ENCODE measurements at regions not wholly inside any gene's neighbourhood (a gene's known extent, or its start where the extent isn't known, plus 50 kb on each side); places are given as distances from the start of the nearest gene placed in this dataset.
"Not testable (repeated sequence)": the region's sequence is repeated elsewhere in the genome, so short reads cannot be mapped to it uniquely, and the experiment has no call there.

GRCh38 chr3:178100908-178101307 is 435.3 kb upstream of the KCNMB2 start:
- Histone ChIP-seq H3K4me3 (no peak overlapping the region), H3K27ac (no peak overlapping the region), H3K9me3 (no peaks in the 10 kb centered on the region), H3K27me3 (no peaks in the 10 kb centered on the region), H3K4me1 (no peaks in the 10 kb centered on the region), H3K36me3 (no peaks in the 10 kb centered on the region)
- TF ChIP-seq CTCF (IDR thresholded peaks at IDR 0.05), result no peak
- DNase-seq (ENCODE audit: low spot score), result no peak

- DNase-seq (ENCODE audit: low spot score), result no peak
- no peaks in the 10 kb centered on the region for H3K4me1 ChIP-seq
- H3K36me3 ChIP-seq, result no peaks in the 10 kb centered on the region
- H3K4me3 ChIP-seq, result no peak overlapping the region
- no peak for TF ChIP-seq CTCF (IDR thresholded peaks at IDR 0.05)
- no peaks in the 10 kb centered on the region for H3K27me3 ChIP-seq
- H3K9me3 ChIP-seq, result no peaks in the 10 kb centered on the region
- H3K27ac ChIP-seq, result no peak overlapping the region
Measured at GRCh38 chr3:178103140-178103539, 433.1 kb upstream of the KCNMB2 start.

- Histone ChIP-seq H3K4me1 (no peaks in the 10 kb centered on the region), H3K9me3 (no peaks in the 10 kb centered on the region), H3K4me3 (no peak overlapping the region), H3K36me3 (no peaks in the 10 kb centered on the region), H3K27ac (no peak overlapping the region), H3K27me3 (no peaks in the 10 kb centered on the region)
- TF ChIP-seq CTCF (IDR thresholded peaks at IDR 0.05), result no peak
- no peak for DNase-seq (ENCODE audit: low spot score)
Measured at GRCh38 chr3:178107804-178108203, 428.4 kb upstream of the KCNMB2 start.

- H3K9me3 ChIP-seq, result no peaks in the 10 kb centered on the region
- H3K27me3 ChIP-seq, result no peaks in the 10 kb centered on the region
- no peak overlapping the region for H3K27ac ChIP-seq
- no peak overlapping the region for H3K4me3 ChIP-seq
- DNase-seq (ENCODE audit: low spot score), result no peak
- H3K4me1 ChIP-seq, result no peaks in the 10 kb centered on the region
- no peaks in the 10 kb centered on the region for H3K36me3 ChIP-seq
- no peak for TF ChIP-seq CTCF (IDR thresholded peaks at IDR 0.05)
Measured at GRCh38 chr3:178109691-178110090, 426.5 kb upstream of the KCNMB2 start.

- DNase-seq (ENCODE audit: low spot score), result no peak
- Histone ChIP-seq H3K27ac (no peak overlapping the region), H3K27me3 (no peaks in the 10 kb centered on the region), H3K9me3 (no peaks in the 10 kb centered on the region), H3K4me3 (no peak overlapping the region), H3K36me3 (no peaks in the 10 kb centered on the region), H3K4me1 (no peaks in the 10 kb centered on the region)
- TF ChIP-seq CTCF (IDR thresholded peaks at IDR 0.05), result no peak
Measured at GRCh38 chr3:178112134-178112533, 424.1 kb upstream of the KCNMB2 start.

- not testable (repeated sequence) for H3K27ac ChIP-seq; H3K4me3 ChIP-seq; H3K4me1 ChIP-seq; DNase-seq (ENCODE audit: low spot score); H3K36me3 ChIP-seq; H3K9me3 ChIP-seq; H3K27me3 ChIP-seq
Measured at GRCh38 chr3:178112552-178112951, 423.7 kb upstream of the KCNMB2 start.
